Panc1 (cell line): ENCODE measurements at regions not wholly inside any gene's neighbourhood (a gene's known extent, or its start where the extent isn't known, plus 50 kb on each side); places are given as distances from the start of the nearest gene placed in this dataset.

Experiments used
- ATAC-seq: fragments of 200-7000 bp; cut with Tn5 transposase; 2 replicates; pipeline ENCODE4 v1.9.1; 2020; ENCODE audit warnings: mild to moderate bottlenecking, moderate library complexity
- BruUV-seq: library from RNA; stranded (reverse); fragments of 400-500 nt; replicated peaks from 2 replicates; lab custom pipeline; 2021; lab: Mats Ljungman, UMichigan
- CTCF ChIA-PET: fragments of 300-600 bp; sonication (Branson Sonifier 250); formaldehyde crosslinking; loops from one replicate; lab custom pipeline; 2022; ENCODE audit warnings: antibody characterized with exemption; lab: Charles Lee
- POLR2A ChIA-PET: fragments of 300-600 bp; sonication (Branson Sonifier 250); formaldehyde crosslinking; loops from one replicate; lab custom pipeline; 2022; ENCODE audit warnings: antibody characterized with exemption; lab: Charles Lee
- DNase-seq: peaks from one replicate; pipeline ENCODE4 v3.0.0-alpha.2; 2010; ENCODE audit warnings: low read depth, low spot score
- H3K27ac ChIP-seq: 2 replicates; pipeline ENCODE4 v1.5.1; 2011; ENCODE audit warnings: mild to moderate bottlenecking, low read length, inconsistent platforms
- H3K27me3 ChIP-seq: fragments of 200-500 bp; sonication (Bioruptor generic); 2 replicates; pipeline ENCODE4 v1.6.0; 2014; ENCODE audit warnings: low read length, inconsistent platforms; ENCODE audit not compliant: control insufficient read depth, insufficient read depth
- H3K36me3 ChIP-seq: fragments of 200-500 bp; sonication (Bioruptor generic); 2 replicates; pipeline ENCODE4 v1.5.1; 2014; ENCODE audit warnings: inconsistent platforms, mild to moderate bottlenecking, low read length, moderate library complexity; ENCODE audit not compliant: control insufficient read depth, insufficient read depth
- H3K4me1 ChIP-seq: 2 replicates; pipeline ENCODE4 v1.5.1; 2011; ENCODE audit warnings: inconsistent platforms, mild to moderate bottlenecking, low read length, moderate library complexity; ENCODE audit not compliant: control insufficient read depth, insufficient read depth
- H3K4me3 ChIP-seq, 2 experiments: 2 replicates each; pipeline ENCODE4 v1.5.1; 2011 to 2012; ENCODE audit warnings: low read depth in 2 of 2, low read length in 2 of 2, mild to moderate bottlenecking in 2 of 2, inconsistent platforms in 1 of 2, moderate library complexity in 1 of 2
- H3K9me3 ChIP-seq: fragments of 200-500 bp; sonication (Bioruptor generic); 2 replicates; pipeline ENCODE4 v1.5.1; 2014; ENCODE audit warnings: low read depth, mild to moderate bottlenecking, inconsistent platforms, low read length, moderate library complexity; ENCODE audit not compliant: control insufficient read depth, insufficient read depth
- POLR2AphosphoS5 ChIP-seq: IDR thresholded peaks from 2 replicates; pipeline ENCODE4 v1.6.1; 2012; ENCODE audit warnings: mild to moderate bottlenecking, low read depth, low read length, moderate library complexity
- SIN3A ChIP-seq: IDR thresholded peaks from 2 replicates; pipeline ENCODE4 v1.6.1; 2012; ENCODE audit warnings: low read depth, mild to moderate bottlenecking, low read length, moderate library complexity, borderline replicate concordance; ENCODE audit not compliant: insufficient read depth
- TCF7L2 ChIP-seq: IDR thresholded peaks from 2 replicates; pipeline ENCODE4 v1.6.1; 2011; ENCODE audit warnings: mild to moderate bottlenecking, low read depth, low read length, inconsistent platforms
- in situ Hi-C: cut with HindIII; loops from 2 replicates; pipeline ENCODE4 v1.10.0; 2016; ENCODE audit warnings: low sequenced_read_pairs, low pct_unique_long_range_greater_than_20kb
- intact Hi-C: fragments of 100-400 bp; cut with micrococcal nuclease; formaldehyde crosslinking; loops from one replicate; pipeline ENCODE4 v1.10.0; 2022; ENCODE audit not compliant: unreplicated experiment
- TF ChIP-seq, protein P1 (sequence below): fragments of 450-650 bp; IDR thresholded peaks from 2 replicates; pipeline ENCODE4 v1.5.1; 2017; ENCODE audit warnings: mild to moderate bottlenecking
- TF ChIP-seq, protein P2 (sequence below), 2 experiments: IDR thresholded peaks; 2 replicates each; pipeline ENCODE4 v1.6.1; 2011 to 2012; ENCODE audit warnings: low read depth in 2 of 2, control low read depth in 1 of 2, low read length in 1 of 2, mild to moderate bottlenecking in 1 of 2, moderate library complexity in 1 of 2; ENCODE audit not compliant: insufficient read depth in 1 of 2

DNA sequence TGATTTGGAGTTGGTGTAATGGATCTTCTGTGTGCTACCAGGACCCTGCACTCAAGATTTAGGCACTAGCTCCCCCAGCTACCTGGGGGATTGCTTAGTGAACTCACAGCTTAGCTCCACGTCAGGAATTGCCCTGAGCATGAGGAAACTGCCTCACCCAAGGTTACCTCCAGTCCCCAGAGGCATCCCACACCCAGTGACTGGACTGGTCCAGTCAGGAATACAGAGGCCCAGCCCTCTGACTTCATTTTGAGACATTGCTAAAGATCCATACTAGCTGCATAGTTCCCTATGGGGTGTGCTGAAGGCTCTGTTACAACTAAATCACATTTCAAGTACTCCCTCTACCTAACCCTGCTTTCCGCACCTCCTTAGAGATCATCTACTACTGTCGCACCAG is 364.7 kb downstream of the EFNA5 start:
- in situ Hi-C loops (no loop called here), intact Hi-C loops (no loop called here)
- ChIA-PET POLR2A (interaction anchor here (0.6 kb wide), 1 partner anchor 535 kb away, joined by 3 read pairs; no protein-coding TSS in a partner anchor), CTCF (no interaction called here)
- Histone ChIP-seq H3K27ac (no peak overlapping the region), H3K27me3 (no peaks in the 10 kb centered on the region), H3K4me3 (no peak overlapping the region), H3K36me3 (no peaks in the 10 kb centered on the region), H3K9me3 (no peaks in the 10 kb centered on the region), H3K4me1 (no peaks in the 10 kb centered on the region; the same call in 1 of the 2 replicates)
- no peak for TF ChIP-seq SIN3A
- TF ChIP-seq TCF7L2 = no peak
- TF ChIP-seq, protein P1, sequence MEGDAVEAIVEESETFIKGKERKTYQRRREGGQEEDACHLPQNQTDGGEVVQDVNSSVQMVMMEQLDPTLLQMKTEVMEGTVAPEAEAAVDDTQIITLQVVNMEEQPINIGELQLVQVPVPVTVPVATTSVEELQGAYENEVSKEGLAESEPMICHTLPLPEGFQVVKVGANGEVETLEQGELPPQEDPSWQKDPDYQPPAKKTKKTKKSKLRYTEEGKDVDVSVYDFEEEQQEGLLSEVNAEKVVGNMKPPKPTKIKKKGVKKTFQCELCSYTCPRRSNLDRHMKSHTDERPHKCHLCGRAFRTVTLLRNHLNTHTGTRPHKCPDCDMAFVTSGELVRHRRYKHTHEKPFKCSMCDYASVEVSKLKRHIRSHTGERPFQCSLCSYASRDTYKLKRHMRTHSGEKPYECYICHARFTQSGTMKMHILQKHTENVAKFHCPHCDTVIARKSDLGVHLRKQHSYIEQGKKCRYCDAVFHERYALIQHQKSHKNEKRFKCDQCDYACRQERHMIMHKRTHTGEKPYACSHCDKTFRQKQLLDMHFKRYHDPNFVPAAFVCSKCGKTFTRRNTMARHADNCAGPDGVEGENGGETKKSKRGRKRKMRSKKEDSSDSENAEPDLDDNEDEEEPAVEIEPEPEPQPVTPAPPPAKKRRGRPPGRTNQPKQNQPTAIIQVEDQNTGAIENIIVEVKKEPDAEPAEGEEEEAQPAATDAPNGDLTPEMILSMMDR = no peak
- TF ChIP-seq, protein P2, sequence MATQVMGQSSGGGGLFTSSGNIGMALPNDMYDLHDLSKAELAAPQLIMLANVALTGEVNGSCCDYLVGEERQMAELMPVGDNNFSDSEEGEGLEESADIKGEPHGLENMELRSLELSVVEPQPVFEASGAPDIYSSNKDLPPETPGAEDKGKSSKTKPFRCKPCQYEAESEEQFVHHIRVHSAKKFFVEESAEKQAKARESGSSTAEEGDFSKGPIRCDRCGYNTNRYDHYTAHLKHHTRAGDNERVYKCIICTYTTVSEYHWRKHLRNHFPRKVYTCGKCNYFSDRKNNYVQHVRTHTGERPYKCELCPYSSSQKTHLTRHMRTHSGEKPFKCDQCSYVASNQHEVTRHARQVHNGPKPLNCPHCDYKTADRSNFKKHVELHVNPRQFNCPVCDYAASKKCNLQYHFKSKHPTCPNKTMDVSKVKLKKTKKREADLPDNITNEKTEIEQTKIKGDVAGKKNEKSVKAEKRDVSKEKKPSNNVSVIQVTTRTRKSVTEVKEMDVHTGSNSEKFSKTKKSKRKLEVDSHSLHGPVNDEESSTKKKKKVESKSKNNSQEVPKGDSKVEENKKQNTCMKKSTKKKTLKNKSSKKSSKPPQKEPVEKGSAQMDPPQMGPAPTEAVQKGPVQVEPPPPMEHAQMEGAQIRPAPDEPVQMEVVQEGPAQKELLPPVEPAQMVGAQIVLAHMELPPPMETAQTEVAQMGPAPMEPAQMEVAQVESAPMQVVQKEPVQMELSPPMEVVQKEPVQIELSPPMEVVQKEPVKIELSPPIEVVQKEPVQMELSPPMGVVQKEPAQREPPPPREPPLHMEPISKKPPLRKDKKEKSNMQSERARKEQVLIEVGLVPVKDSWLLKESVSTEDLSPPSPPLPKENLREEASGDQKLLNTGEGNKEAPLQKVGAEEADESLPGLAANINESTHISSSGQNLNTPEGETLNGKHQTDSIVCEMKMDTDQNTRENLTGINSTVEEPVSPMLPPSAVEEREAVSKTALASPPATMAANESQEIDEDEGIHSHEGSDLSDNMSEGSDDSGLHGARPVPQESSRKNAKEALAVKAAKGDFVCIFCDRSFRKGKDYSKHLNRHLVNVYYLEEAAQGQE (IDR thresholded peaks at IDR 0.05; ENCODE audit: insufficient read depth in 1 of 2, low read depth in 2 of 2, low read length in 1 of 2) = no peak
- no peak for TF ChIP-seq POLR2AphosphoS5
- ATAC-seq (no peak), DNase-seq (no peak)
- no TSS peak for BruUV-seq

DNA sequence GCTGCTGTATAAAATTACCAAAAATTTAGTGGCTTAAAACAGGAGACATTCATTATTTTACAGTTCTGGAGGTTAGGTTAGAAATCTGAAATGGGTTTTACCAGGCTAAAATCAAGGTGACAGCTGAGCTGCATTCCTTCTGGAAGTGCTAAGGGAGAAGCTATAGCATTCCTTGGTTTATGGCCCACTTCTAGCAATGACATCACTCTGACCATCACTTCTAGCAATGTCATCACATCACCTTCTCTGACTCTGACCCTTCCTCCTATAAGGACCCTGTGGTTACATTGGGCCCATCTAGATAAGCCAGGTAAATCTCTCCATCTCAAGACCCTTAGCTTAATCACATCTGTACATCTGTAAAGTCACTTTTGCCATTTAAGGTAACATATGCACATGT is 366.1 kb downstream of the EFNA5 start:
- intact Hi-C loops = no loop called here
- no peaks in the 10 kb centered on the region; the same call in 1 of the 2 replicates for H3K4me1 ChIP-seq
- no peaks in the 10 kb centered on the region for H3K36me3 ChIP-seq
- CTCF ChIA-PET = no interaction called here
- ATAC-seq (no peak), DNase-seq (no peak)
- in situ Hi-C loops = no loop called here
- H3K27me3 ChIP-seq = no peaks in the 10 kb centered on the region
- no peak overlapping the region for H3K4me3 ChIP-seq
- TF ChIP-seq, protein P1 = no peak
- TF ChIP-seq POLR2AphosphoS5 (no peak), TCF7L2 (no peak), SIN3A (no peak)
- TF ChIP-seq, protein P2 (IDR thresholded peaks at IDR 0.05; ENCODE audit: insufficient read depth in 1 of 2, low read depth in 2 of 2, low read length in 1 of 2) = no peak
- POLR2A ChIA-PET = no interaction called here
- H3K9me3 ChIP-seq = no peaks in the 10 kb centered on the region
- H3K27ac ChIP-seq = no peak overlapping the region
- BruUV-seq = no TSS peak
